OCI-LY7 (cell line): ENCODE measurements at regions not wholly inside any gene's neighbourhood (a gene's known extent, or its start where the extent isn't known, plus 50 kb on each side); places are given as distances from the start of the nearest gene placed in this dataset.

ENCODE experiments used
- BruUV-seq: library from RNA; stranded (reverse); fragments of 400-500 nt; replicated peaks from 2 replicates; lab custom pipeline; 2021; lab: Mats Ljungman, UMichigan
- CTCF ChIA-PET: fragments of 300-600 bp; sonication (Branson Sonifier 250); formaldehyde crosslinking; loops from one replicate; lab custom pipeline; 2022; ENCODE audit warnings: antibody characterized with exemption; ENCODE audit not compliant: unreplicated experiment; lab: Charles Lee
- POLR2A ChIA-PET: fragments of 300-600 bp; sonication (Branson Sonifier 250); formaldehyde crosslinking; loops from one replicate; lab custom pipeline; 2022; ENCODE audit warnings: antibody characterized with exemption; lab: Charles Lee
- DNase-seq: peaks from one replicate; pipeline ENCODE4 v3.0.0-alpha.2; 2015; ENCODE audit warnings: low spot score
- H2AFZ ChIP-seq: fragments of 200-600 bp; sonication (generic), shearing (Covaris generic); 2 replicates; pipeline ENCODE4 v1.6.1; 2014; ENCODE audit warnings: mild to moderate bottlenecking, antibody characterized with exemption, low read length, moderate library complexity
- H3K27ac ChIP-seq: fragments of 200-600 bp; sonication (generic); 2 replicates; pipeline ENCODE4 v1.5.1; 2014; ENCODE audit warnings: mixed run types, low read depth, mild to moderate bottlenecking, moderate library complexity, low read length, inconsistent platforms; ENCODE audit not compliant: poor library complexity, severe bottlenecking
- H3K36me3 ChIP-seq: fragments of 200-600 bp; sonication (generic); 2 replicates; pipeline ENCODE4 v1.6.1; 2014; ENCODE audit warnings: mild to moderate bottlenecking, antibody characterized with exemption, low read length, moderate library complexity, mixed read lengths; ENCODE audit not compliant: insufficient read depth
- H3K4me1 ChIP-seq: fragments of 200-600 bp; sonication (generic); 2 replicates; pipeline ENCODE4 v1.5.1; 2014; ENCODE audit warnings: mild to moderate bottlenecking, low read length; ENCODE audit not compliant: insufficient read depth, poor library complexity, severe bottlenecking
- H3K4me2 ChIP-seq: fragments of 200-600 bp; sonication (generic); 2 replicates; pipeline ENCODE4 v1.6.1; 2014; ENCODE audit warnings: mild to moderate bottlenecking, low read length
- H3K4me3 ChIP-seq: fragments of 200-600 bp; sonication (generic); 2 replicates; pipeline ENCODE4 v1.5.1; 2014; ENCODE audit warnings: mild to moderate bottlenecking, low read depth, low read length; ENCODE audit not compliant: poor library complexity, severe bottlenecking
- H3K79me2 ChIP-seq: fragments of 200-600 bp; sonication (generic); 2 replicates; pipeline ENCODE4 v1.6.1; 2016; ENCODE audit warnings: low read depth, mild to moderate bottlenecking, low read length, moderate library complexity, mixed read lengths; ENCODE audit not compliant: insufficient read depth
- H3K9me2 ChIP-seq: fragments of 200-600 bp; sonication (generic); 2 replicates; pipeline ENCODE4 v1.6.1; 2016; ENCODE audit warnings: mild to moderate bottlenecking, low read length, mixed read lengths; ENCODE audit not compliant: insufficient read depth
- H3K9me3 ChIP-seq: fragments of 200-600 bp; sonication (generic); 2 replicates; pipeline ENCODE4 v1.6.1; 2014; ENCODE audit warnings: mild to moderate bottlenecking, mixed run types, low read length, mixed read lengths
- H4K20me1 ChIP-seq: fragments of 200-600 bp; sonication (generic); 2 replicates; pipeline ENCODE4 v1.6.1; 2014; ENCODE audit warnings: mild to moderate bottlenecking, antibody characterized with exemption, low read length, moderate library complexity, mixed read lengths; ENCODE audit not compliant: insufficient read depth
- CTCF ChIP-seq: fragments of 200-600 bp; sonication (generic); conservative IDR thresholded peaks from 2 replicates; pipeline ENCODE4 v1.5.1; 2014; ENCODE audit warnings: mild to moderate bottlenecking, antibody characterized with exemption, low read length, moderate library complexity, mixed read lengths
- EZH2phosphoT487 ChIP-seq: fragments of 200-600 bp; sonication (generic); IDR thresholded peaks from 2 replicates; pipeline ENCODE4 v1.6.1; 2018; ENCODE audit warnings: low read depth, borderline replicate concordance, mild to moderate bottlenecking, mixed run types, antibody characterized with exemption, low read length, moderate library complexity, mixed read lengths
- intact Hi-C: fragments of 100-400 bp; cut with micrococcal nuclease; formaldehyde crosslinking; loops from one replicate; pipeline ENCODE4 v1.10.0; 2022; ENCODE audit not compliant: unreplicated experiment

DNA sequence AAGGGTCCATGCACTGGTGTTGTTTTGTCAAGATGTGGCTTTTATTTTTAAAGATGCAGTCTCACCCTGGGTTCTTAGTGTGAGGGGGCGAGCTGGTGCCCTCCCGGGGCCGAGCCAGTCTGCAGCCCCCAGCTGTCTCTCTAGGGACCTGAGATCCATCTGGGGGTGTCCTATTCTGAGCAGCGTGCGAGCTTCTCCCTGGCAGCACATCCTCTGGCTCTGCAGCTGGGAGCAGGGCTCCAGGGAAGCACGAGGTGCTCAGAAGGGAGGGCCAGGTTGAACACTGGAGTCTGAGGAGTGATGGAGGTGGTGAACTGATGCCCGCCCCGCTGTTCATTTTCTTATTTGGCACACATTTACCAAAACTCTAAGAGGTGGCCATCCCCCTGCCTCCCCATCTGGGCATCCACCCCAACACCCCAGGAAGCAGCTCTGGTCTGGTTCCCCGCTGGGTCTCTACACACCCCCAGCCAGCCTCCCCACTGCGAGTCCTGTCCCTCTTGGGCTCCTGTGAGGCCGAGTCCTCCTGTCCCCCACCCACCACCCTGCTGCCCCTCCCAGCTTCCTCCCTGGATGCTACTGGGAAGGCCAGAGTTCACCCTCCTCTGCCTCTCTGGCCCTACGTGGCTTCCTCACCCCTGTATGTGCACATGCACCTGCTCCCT, 956.4 kb downstream of the BRD1 start:
- H4K20me1 ChIP-seq = no peaks in the 10 kb centered on the region
- intact Hi-C loops = no loop called here
- no peak overlapping the region for H3K27ac ChIP-seq
- ChIA-PET CTCF (no interaction called here), POLR2A (no interaction called here)
- no peak overlapping the region for H3K4me3 ChIP-seq
- H3K79me2 ChIP-seq = no peaks in the 10 kb centered on the region
- H3K9me2 ChIP-seq = no peaks in the 10 kb centered on the region
- BruUV-seq = no TSS peak
- no peaks in the 10 kb centered on the region for H3K9me3 ChIP-seq
- DNase-seq = no peak
- H3K4me2 ChIP-seq = no peak overlapping the region
- TF ChIP-seq EZH2phosphoT487 (no peak), CTCF (no peak)
- no peaks in the 10 kb centered on the region for H3K4me1 ChIP-seq
- no peak overlapping the region for H2AFZ ChIP-seq
- H3K36me3 ChIP-seq = no peaks in the 10 kb centered on the region

DNA sequence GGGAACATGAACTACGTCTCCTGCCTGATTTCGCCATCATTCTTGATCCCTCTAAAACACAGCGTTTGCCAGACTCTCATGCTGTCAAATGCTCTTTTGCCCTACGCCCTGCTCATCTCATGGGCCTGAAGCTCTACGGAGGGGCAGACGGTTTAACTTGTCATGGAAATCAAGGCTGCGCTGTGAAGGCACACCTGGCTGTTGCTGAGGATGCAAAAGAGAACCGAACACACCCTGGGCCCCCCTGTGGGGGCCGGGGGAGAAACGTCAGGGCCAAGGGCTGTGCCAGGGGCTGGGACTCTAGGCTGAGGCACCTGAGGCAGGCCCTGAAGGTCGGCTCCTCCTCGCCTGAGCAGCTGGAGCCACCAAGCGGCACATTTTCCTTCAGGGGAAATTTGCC, 957.2 kb downstream of the BRD1 start:
- H3K4me2 ChIP-seq = no peak overlapping the region
- no peaks in the 10 kb centered on the region for H3K36me3 ChIP-seq
- no peak overlapping the region for H3K4me3 ChIP-seq
- no peak for TF ChIP-seq EZH2phosphoT487
- no peak for TF ChIP-seq CTCF
- no peaks in the 10 kb centered on the region for H3K9me2 ChIP-seq
- no TSS peak for BruUV-seq
- H3K4me1 ChIP-seq = no peaks in the 10 kb centered on the region
- ChIA-PET CTCF (no interaction called here), POLR2A (no interaction called here)
- no peaks in the 10 kb centered on the region for H3K79me2 ChIP-seq
- no peak for DNase-seq
- H3K27ac ChIP-seq = no peak overlapping the region
- intact Hi-C loops = no loop called here
- H3K9me3 ChIP-seq = no peaks in the 10 kb centered on the region
- H4K20me1 ChIP-seq = no peaks in the 10 kb centered on the region
- no peak overlapping the region for H2AFZ ChIP-seq

GRCh38 chr22:48869788-48870187, 957.9 kb downstream of the BRD1 start:
- intact Hi-C loops = no loop called here
- ChIA-PET CTCF (no interaction called here), POLR2A (no interaction called here)
- Histone ChIP-seq H3K4me2 (no peak overlapping the region), H3K4me3 (no peak overlapping the region), H3K36me3 (no peaks in the 10 kb centered on the region), H4K20me1 (no peaks in the 10 kb centered on the region), H3K4me1 (no peaks in the 10 kb centered on the region), H3K79me2 (no peaks in the 10 kb centered on the region), H3K27ac (no peak overlapping the region), H3K9me2 (no peaks in the 10 kb centered on the region), H3K9me3 (no peaks in the 10 kb centered on the region), H2AFZ (no peak overlapping the region)
- no TSS peak for BruUV-seq
- DNase-seq = no peak
- TF ChIP-seq EZH2phosphoT487 (no peak), CTCF (no peak)
